BLaER1 treated with 17β-estradiol and CSF1 and Interleukin-3, amounts not matched to agents 10 nM and 100 nM (cell line): ENCODE measurements at regions not wholly inside any gene's neighbourhood (a gene's known extent, or its start where the extent isn't known, plus 50 kb on each side); places are given as distances from the start of the nearest gene placed in this dataset.

Experiments used
- H3K27ac ChIP-seq, 11 experiments: shearing (Covaris generic); formaldehyde crosslinking; 2 replicates each; pipeline ENCODE4 v1.8.1; 2022
- H3K27me3 ChIP-seq, 11 experiments: shearing (Covaris generic); formaldehyde crosslinking; 2 replicates each; pipeline ENCODE4 v1.8.1; 2022
- H3K36me3 ChIP-seq, 11 experiments: shearing (Covaris generic); formaldehyde crosslinking; 2 replicates each; pipeline ENCODE4 v1.8.1; 2022
- H3K4me1 ChIP-seq, 10 experiments: shearing (Covaris generic); formaldehyde crosslinking; 2 replicates each; pipeline ENCODE4 v1.8.1; 2022
- H3K4me2 ChIP-seq, 11 experiments: shearing (Covaris generic); formaldehyde crosslinking; 2 replicates each; pipeline ENCODE4 v1.8.1; 2022
- H3K4me3 ChIP-seq, 10 experiments: shearing (Covaris generic); formaldehyde crosslinking; 2 replicates each; pipeline ENCODE4 v1.8.1; 2022
- H3K9ac ChIP-seq, 11 experiments: shearing (Covaris generic); formaldehyde crosslinking; 2 replicates each; pipeline ENCODE4 v1.8.1; 2022
- H3K9me3 ChIP-seq, 11 experiments: shearing (Covaris generic); formaldehyde crosslinking; replicated peaks in 1 of 11; 2 replicates each; pipeline ENCODE4 v1.8.1; 2022
- H4K20me1 ChIP-seq, 11 experiments: shearing (Covaris generic); formaldehyde crosslinking; 2 replicates each; pipeline ENCODE4 v1.8.1; 2022
- Cebpa-rat ChIP-seq, 11 experiments: shearing (Covaris generic); IDR thresholded peaks; 2 replicates each; pipeline ENCODE4 v1.8.1; 2022

DNA sequence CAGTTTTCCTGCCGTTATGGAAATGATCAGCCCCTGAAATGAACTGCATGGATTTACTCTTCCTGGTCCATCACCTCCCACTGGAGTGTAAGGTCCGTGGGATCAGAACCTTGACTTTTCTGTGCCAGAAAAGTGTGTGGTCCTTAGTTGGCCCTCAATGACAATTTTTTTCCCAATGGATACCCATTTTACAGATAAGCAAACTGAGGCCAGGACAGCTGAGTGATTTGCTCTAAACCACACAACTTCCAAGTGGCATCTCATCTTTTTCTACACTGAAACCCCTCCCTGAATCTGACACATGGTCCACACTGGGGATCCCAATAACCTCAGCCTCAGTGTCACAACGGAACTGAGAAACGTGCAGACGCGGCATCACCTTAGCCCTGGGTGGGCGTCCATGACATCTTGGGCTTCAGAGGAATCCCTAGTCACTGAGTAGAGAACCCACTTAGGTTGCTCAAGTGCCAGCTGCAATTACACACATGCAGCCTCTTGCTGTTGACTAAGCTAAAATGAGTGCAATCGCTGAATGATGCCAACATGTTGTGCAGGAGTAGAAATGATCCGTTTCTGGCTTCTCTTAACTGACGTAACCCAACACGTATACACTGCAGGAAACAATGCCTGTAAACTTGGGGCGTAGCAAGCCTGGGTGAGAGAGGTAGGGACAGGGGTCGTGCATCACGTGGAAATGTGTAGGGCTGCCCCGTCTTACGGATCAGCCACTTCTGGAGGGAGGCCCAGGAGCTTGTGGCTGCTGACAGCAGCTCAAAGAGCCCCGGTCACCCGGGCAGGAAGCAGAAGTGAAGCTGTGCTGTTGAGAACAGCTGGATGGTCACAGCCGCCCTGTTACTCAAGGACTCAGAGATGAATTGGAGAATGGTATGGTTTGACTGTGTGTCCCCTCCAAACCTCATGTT is 136.3 kb downstream of the SHANK2 start:
- Histone ChIP-seq H3K36me3 (no peaks in the 10 kb centered on the region), H3K27me3 (peaks cover 15 to 32% (median 26%) of the 10 kb centered on the region in 11 experiments), H3K4me1 (peaks cover 11 to 30% (median 23%) of the 10 kb centered on the region in 10 experiments), H3K9ac (no peak overlapping the region), H4K20me1 (peaks cover 0 to 8% (median 0%) of the 10 kb centered on the region in 11 experiments; a peak in 1 of 22 replicates), H3K9me3 (no peaks in the 10 kb centered on the region), H3K27ac (peak overlapping the region in 3 of 11 experiments; percentile 5 to 42 (median 32); a peak in 4 of 22 replicates), H3K4me3 (no peak overlapping the region), H3K4me2 (peak overlapping the region in 10 of 11 experiments; percentile 0 to 71 (median 28); a peak in 16 of 22 replicates)
- TF ChIP-seq Cebpa-rat (IDR thresholded peaks at IDR 0.05) = no peak; a peak in 1 of 22 replicates

DNA sequence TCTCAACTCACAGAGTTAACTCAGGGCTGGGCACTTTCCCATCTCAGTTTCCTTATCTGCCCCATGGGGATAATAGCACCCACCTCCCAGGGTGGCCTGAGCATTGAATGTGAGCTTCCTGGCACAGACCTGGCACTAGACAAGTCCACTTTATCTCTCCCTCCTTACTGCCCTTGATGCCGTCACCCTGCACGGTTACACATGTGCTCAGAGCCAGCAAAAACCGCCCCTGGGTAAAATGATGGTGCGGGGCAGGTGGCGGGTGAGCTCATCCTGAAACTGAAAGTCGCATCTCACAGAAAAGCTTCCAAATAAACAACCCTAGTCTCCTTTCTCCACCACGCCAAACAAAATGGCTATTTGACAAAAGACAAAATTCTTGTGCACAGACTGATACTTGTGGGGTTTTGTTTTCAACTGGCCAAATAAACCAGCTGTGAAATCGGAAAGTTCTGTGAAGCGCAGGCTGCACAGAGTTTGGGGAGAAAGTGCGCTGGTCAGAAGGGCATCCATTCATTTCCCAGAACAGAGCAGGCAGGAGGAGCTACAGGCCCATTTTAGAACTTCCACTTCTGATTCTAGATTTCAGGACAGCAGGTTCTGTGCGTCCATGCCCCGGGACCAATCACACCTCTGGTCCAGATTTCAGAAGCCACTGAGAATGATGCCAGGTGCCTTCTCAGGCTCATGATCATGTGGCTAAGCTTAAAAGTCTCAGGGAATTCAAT is 138.1 kb downstream of the SHANK2 start:
- peak overlapping the region in 9 of 11 experiments; percentile 29 to 61 (median 48); a peak in 18 of 22 replicates for H3K4me2 ChIP-seq
- H3K9ac ChIP-seq = no peak overlapping the region
- H3K4me1 ChIP-seq = peaks cover 11 to 30% (median 23%) of the 10 kb centered on the region in 10 experiments
- peaks cover 0 to 8% (median 0%) of the 10 kb centered on the region in 11 experiments; a peak in 1 of 22 replicates for H4K20me1 ChIP-seq
- H3K36me3 ChIP-seq = no peaks in the 10 kb centered on the region
- H3K4me3 ChIP-seq = no peak overlapping the region
- peaks cover 15 to 32% (median 26%) of the 10 kb centered on the region in 11 experiments for H3K27me3 ChIP-seq
- H3K9me3 ChIP-seq = no peaks in the 10 kb centered on the region
- no peak for TF ChIP-seq Cebpa-rat (IDR thresholded peaks at IDR 0.05)
- no peak overlapping the region; a peak in 2 of 22 replicates for H3K27ac ChIP-seq

- Histone ChIP-seq H3K4me3 (no peak overlapping the region), H4K20me1 (peaks cover 0 to 8% (median 0%) of the 10 kb centered on the region in 11 experiments; a peak in 2 of 22 replicates), H3K4me2 (0 out of 22 replicates have a peak overlapping the region, but pooled peaks of 1 of the 11 experiments have one; percentile 61), H3K9ac (no peak overlapping the region), H3K27me3 (peaks cover 15 to 32% (median 26%) of the 10 kb centered on the region in 11 experiments), H3K27ac (no peak overlapping the region), H3K9me3 (no peaks in the 10 kb centered on the region), H3K4me1 (peaks cover 11 to 30% (median 23%) of the 10 kb centered on the region in 10 experiments), H3K36me3 (no peaks in the 10 kb centered on the region)
- no peak for TF ChIP-seq Cebpa-rat (IDR thresholded peaks at IDR 0.05)
Observed at GRCh38 chr11:71112990-71113389, 139.4 kb downstream of the SHANK2 start.

GRCh38 chr11:71112454-71112853 is 139.9 kb downstream of the SHANK2 start:
- Histone ChIP-seq H3K27me3 (peaks cover 15 to 32% (median 26%) of the 10 kb centered on the region in 11 experiments), H3K36me3 (no peaks in the 10 kb centered on the region), H3K4me2 (no peak overlapping the region), H3K9me3 (no peaks in the 10 kb centered on the region), H3K9ac (no peak overlapping the region), H3K27ac (no peak overlapping the region), H4K20me1 (peaks cover 0 to 8% (median 0%) of the 10 kb centered on the region in 11 experiments; a peak in 1 of 22 replicates), H3K4me1 (peaks cover 11 to 30% (median 23%) of the 10 kb centered on the region in 10 experiments), H3K4me3 (no peak overlapping the region)
- no peak for TF ChIP-seq Cebpa-rat (IDR thresholded peaks at IDR 0.05)

DNA sequence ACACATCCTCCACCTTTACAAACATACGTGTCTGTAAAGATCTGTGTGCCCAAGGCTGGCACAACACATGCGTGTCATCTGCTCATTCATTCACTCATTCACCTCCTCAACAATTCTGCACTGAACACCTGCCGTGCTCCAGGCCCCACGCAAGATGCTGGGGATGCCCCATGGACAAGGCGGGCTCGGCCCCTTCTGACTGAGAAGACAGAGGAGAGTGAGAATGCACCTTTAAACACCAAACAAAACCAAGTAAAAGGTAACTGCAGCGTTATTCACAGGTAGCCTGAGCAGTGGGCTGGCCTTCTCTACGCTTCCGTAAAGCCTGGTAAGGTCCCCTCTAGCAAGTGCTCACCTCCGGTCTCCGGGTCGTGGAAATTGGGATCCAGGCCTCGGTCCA is 142.8 kb downstream of the SHANK2 start:
- H3K27me3 ChIP-seq = peaks cover 11 to 24% (median 23%) of the 10 kb centered on the region in 11 experiments
- H3K4me2 ChIP-seq = no peak overlapping the region
- peaks cover 5 to 16% (median 12%) of the 10 kb centered on the region in 10 experiments; a peak in 16 of 20 replicates for H3K4me1 ChIP-seq
- H4K20me1 ChIP-seq = peaks cover 0 to 8% (median 0%) of the 10 kb centered on the region in 11 experiments; a peak in 1 of 22 replicates
- H3K27ac ChIP-seq = no peak overlapping the region
- H3K9me3 ChIP-seq = no peaks in the 10 kb centered on the region
- H3K9ac ChIP-seq = no peak overlapping the region
- TF ChIP-seq Cebpa-rat (IDR thresholded peaks at IDR 0.05) = no peak
- no peak overlapping the region for H3K4me3 ChIP-seq
- H3K36me3 ChIP-seq = no peaks in the 10 kb centered on the region

GRCh38 chr11:71109186-71109585 is 143.2 kb downstream of the SHANK2 start:
- TF ChIP-seq Cebpa-rat (IDR thresholded peaks at IDR 0.05) = no peak
- peaks cover 7 to 20% (median 19%) of the 10 kb centered on the region in 11 experiments for H3K27me3 ChIP-seq

GRCh38 chr11:71108013-71108865 is 144.1 kb downstream of the SHANK2 start:
- H4K20me1 ChIP-seq = no peaks in the 10 kb centered on the region; a peak in 1 of 22 replicates
- H3K9me3 ChIP-seq = no peaks in the 10 kb centered on the region
- no peak overlapping the region for H3K4me2 ChIP-seq
- H3K9ac ChIP-seq = no peak overlapping the region
- no peak overlapping the region for H3K4me3 ChIP-seq
- H3K36me3 ChIP-seq = no peaks in the 10 kb centered on the region
- peaks cover 0 to 11% (median 9%) of the 10 kb centered on the region in 11 experiments; a peak in 21 of 22 replicates for H3K27me3 ChIP-seq
- peaks cover 0 to 7% (median 0%) of the 10 kb centered on the region in 10 experiments; a peak in 5 of 20 replicates for H3K4me1 ChIP-seq
- no peak overlapping the region for H3K27ac ChIP-seq
- no peak for TF ChIP-seq Cebpa-rat (IDR thresholded peaks at IDR 0.05)

More at GRCh38 chr11:71109186-71109585, 143.2 kb downstream of the SHANK2 start:
- Histone ChIP-seq H3K9ac (no peak overlapping the region), H3K36me3 (no peaks in the 10 kb centered on the region), H3K4me1 (peaks cover 4 to 12% (median 8%) of the 10 kb centered on the region in 10 experiments; a peak in 16 of 20 replicates), H3K27ac (no peak overlapping the region), H3K4me3 (no peak overlapping the region), H4K20me1 (peaks cover 0 to 8% (median 0%) of the 10 kb centered on the region in 11 experiments; a peak in 1 of 22 replicates), H3K9me3 (no peaks in the 10 kb centered on the region), H3K4me2 (no peak overlapping the region)

DNA sequence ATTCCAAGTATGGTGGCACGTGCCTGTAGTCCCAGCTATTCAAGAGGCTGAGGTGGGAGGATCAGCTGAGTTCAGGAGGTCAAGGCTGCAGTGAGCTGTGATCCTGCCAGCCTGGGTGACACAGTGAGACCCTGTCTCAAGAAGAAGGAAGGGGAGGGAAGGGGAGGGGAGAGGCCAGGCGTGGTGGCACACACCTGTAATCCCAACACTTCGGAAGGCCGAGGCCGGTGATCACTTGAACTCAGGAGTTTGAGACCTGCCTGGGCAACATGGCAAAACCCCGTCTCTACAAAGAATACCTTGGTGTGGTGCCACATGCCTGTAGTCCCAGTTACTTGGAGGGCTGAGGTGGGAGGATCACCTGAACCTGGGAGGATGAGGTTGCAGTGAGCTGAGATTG is 145.7 kb downstream of the SHANK2 start:
- H3K9me3 ChIP-seq = no peaks in the 10 kb centered on the region
- no peaks in the 10 kb centered on the region for H3K27me3 ChIP-seq
- H3K4me1 ChIP-seq = peaks cover 0 to 7% (median 0%) of the 10 kb centered on the region in 10 experiments; a peak in 3 of 20 replicates
- H4K20me1 ChIP-seq = no peaks in the 10 kb centered on the region; a peak in 1 of 22 replicates
- no peak overlapping the region for H3K9ac ChIP-seq
- H3K4me3 ChIP-seq = no peak overlapping the region
- no peaks in the 10 kb centered on the region for H3K36me3 ChIP-seq
- H3K27ac ChIP-seq = no peak overlapping the region
- H3K4me2 ChIP-seq = no peak overlapping the region
- TF ChIP-seq Cebpa-rat (IDR thresholded peaks at IDR 0.05) = no peak
